ENCODE measurements at regions not wholly inside any gene's neighbourhood (a gene's known extent, or its start where the extent isn't known, plus 50 kb on each side); places are given as distances from the start of the nearest gene placed in this dataset.

GRCh38 chr10:118195729-118196128, 146.4 kb downstream of the FAM204A start:
- TF ChIP-seq, protein P1, sequence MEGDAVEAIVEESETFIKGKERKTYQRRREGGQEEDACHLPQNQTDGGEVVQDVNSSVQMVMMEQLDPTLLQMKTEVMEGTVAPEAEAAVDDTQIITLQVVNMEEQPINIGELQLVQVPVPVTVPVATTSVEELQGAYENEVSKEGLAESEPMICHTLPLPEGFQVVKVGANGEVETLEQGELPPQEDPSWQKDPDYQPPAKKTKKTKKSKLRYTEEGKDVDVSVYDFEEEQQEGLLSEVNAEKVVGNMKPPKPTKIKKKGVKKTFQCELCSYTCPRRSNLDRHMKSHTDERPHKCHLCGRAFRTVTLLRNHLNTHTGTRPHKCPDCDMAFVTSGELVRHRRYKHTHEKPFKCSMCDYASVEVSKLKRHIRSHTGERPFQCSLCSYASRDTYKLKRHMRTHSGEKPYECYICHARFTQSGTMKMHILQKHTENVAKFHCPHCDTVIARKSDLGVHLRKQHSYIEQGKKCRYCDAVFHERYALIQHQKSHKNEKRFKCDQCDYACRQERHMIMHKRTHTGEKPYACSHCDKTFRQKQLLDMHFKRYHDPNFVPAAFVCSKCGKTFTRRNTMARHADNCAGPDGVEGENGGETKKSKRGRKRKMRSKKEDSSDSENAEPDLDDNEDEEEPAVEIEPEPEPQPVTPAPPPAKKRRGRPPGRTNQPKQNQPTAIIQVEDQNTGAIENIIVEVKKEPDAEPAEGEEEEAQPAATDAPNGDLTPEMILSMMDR (IDR thresholded peaks at IDR 0.05): no peak
- no peak for TF ChIP-seq POLR2A (IDR thresholded peaks at IDR 0.05)
